Upper lobe of left lung (tissue), 4 donors: ENCODE measurements at regions not wholly inside any gene's neighbourhood (a gene's known extent, or its start where the extent isn't known, plus 50 kb on each side); places are given as distances from the start of the nearest gene placed in this dataset.
"Not testable (repeated sequence)": the region's sequence is repeated elsewhere in the genome, so short reads cannot be mapped to it uniquely, and the experiment has no call there.

Experiments
- CTCF ChIP-seq, 6 experiments: fragments of 450-650 bp in 4 of 6; fragments of 200-600 bp in 2 of 6; sonication (generic) in 2 of 6; IDR thresholded peaks; one replicate each; pipeline ENCODE4 v1.5.1; 2016 to 2019; ENCODE audit warnings: antibody characterized with exemption in 6 of 6
- EP300 ChIP-seq, 4 donors: sonication (generic); formaldehyde crosslinking; IDR thresholded peaks; one replicate each; pipeline ENCODE4 v1.5.1; 2017; ENCODE audit warnings: antibody characterized with exemption in 4 of 4, control low read depth in 2 of 4

- TF ChIP-seq CTCF, EP300 (IDR thresholded peaks at IDR 0.05): not testable (repeated sequence)
These were observed 562.9 kb downstream of the HTR7 start for GRCh38 chr10:90294821-90295540.
